Neuron (in vitro differentiated cells): ENCODE measurements at regions not wholly inside any gene's neighbourhood (a gene's known extent, or its start where the extent isn't known, plus 50 kb on each side); places are given as distances from the start of the nearest gene placed in this dataset.
"Not testable (repeated sequence)": the region's sequence is repeated elsewhere in the genome, so short reads cannot be mapped to it uniquely, and the experiment has no call there.

Experiments used
- H2AFZ ChIP-seq: one replicate; pipeline ENCODE4 v1.6.1; 2013; ENCODE audit warnings: low read depth, mild to moderate bottlenecking, inconsistent platforms, low read length, moderate library complexity
- H3K27me3 ChIP-seq: one replicate; pipeline ENCODE4 v1.6.1; 2013; ENCODE audit warnings: low read length; ENCODE audit not compliant: insufficient read depth
- H3K36me3 ChIP-seq: one replicate; pipeline ENCODE4 v1.6.1; 2013; ENCODE audit warnings: low read length; ENCODE audit not compliant: insufficient read depth
- H3K4me1 ChIP-seq: one replicate; pipeline ENCODE4 v1.6.1; 2013; ENCODE audit warnings: low read length; ENCODE audit not compliant: insufficient read depth
- H3K4me3 ChIP-seq: 2 replicates; pipeline ENCODE4 v1.5.1; 2013; ENCODE audit warnings: mild to moderate bottlenecking, low read length, moderate library complexity
- H3K9me3 ChIP-seq: one replicate; pipeline ENCODE4 v1.6.1; 2013; ENCODE audit warnings: low read length

DNA sequence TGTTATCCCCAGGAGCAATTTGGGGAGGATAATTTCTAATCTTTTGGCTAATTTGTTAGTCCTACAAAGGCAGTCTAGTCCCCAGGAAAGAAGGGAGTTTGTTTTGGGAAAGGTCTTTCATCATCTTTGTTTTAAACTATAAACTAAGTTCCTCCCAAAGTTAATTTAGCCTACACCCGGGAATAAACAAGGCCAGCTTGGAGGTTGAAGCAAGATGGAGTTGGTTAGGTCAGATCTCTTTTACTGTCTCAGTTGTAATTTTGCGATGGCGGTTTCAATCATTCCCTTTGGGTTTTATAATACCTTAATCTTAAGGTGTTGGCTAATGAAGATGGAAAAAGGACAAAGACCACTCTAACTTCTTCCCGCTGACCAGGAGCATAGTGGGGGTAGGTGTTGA lies 166.4 kb upstream of the NAMPT start:
- H3K27me3 ChIP-seq, result no peaks in the 10 kb centered on the region

DNA sequence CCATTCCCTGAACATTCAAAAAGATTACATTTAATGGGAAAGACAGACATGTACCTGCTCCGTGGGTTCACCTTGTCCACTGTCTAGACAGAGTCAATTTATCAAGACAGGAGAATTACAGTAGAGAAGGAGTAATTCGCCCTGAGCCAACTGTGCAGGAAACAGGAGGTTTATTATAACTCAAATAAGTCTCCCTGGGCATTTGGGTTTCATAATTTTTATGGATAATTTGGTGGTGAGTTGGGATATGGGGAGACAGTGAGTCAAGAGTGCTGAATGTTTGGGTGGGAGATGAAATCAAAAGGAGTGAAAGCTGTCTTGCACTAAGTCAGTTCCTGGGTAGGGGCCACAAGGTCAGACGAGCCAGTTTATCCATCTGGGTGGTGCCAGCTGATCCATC lies 165.9 kb upstream of the NAMPT start:
- Histone ChIP-seq H3K36me3 (no peaks in the 10 kb centered on the region), H3K27me3 (no peaks in the 10 kb centered on the region), H2AFZ (no peak overlapping the region), H3K9me3 (no peaks in the 10 kb centered on the region), H3K4me1 (no peaks in the 10 kb centered on the region), H3K4me3 (no peak overlapping the region)

More for the DNA sequence above, 166.4 kb upstream of the NAMPT start:
- no peaks in the 10 kb centered on the region for H3K9me3 ChIP-seq
- no peak overlapping the region for H2AFZ ChIP-seq
- no peaks in the 10 kb centered on the region for H3K36me3 ChIP-seq
- H3K4me3 ChIP-seq, result no peak overlapping the region
- H3K4me1 ChIP-seq, result no peaks in the 10 kb centered on the region

DNA sequence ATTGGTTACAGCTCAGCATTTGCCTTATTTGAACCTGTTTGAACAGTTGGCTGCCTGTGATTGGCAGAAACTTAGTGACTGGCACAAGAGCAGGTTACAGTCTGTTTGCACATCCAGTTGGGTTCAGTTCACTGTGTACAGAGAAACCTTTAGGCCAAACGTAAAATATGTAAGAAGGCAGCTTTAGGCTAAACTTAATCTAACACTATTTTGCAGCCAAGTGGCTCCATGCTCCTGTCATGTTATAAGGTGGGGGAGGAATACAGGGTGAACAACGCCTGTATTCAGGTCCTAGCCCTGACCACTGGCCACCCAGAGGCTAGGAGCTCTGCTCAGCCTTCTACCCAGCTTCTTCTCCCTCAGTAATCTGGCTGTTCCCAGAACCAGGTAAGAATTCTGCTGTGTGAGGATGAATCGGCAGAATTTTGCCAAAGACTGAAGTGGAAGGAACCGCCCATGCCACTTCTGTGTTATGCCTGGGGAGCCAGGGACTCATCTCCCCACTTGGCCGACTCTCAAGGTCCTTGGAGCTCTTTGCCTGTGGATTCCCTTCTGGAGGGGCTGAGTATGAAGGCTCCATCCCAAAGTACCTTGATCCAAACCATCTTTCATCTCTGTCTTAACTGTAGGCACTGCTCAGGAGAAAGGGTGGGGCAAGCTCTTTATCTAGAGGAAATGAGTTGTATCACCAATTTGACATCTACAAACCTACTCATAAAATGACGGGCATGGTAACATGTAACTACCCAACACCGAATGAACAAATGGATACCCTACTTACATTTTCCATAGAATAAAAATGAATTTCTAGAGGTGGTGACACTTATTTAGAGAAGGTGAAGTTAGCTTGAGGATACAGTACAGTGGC lies 164.4 kb upstream of the NAMPT start:
- Histone ChIP-seq H3K4me1 (no peaks in the 10 kb centered on the region), H3K4me3 (no peak overlapping the region), H3K36me3 (no peaks in the 10 kb centered on the region), H3K27me3 (no peaks in the 10 kb centered on the region), H2AFZ (no peak overlapping the region), H3K9me3 (no peaks in the 10 kb centered on the region)

DNA sequence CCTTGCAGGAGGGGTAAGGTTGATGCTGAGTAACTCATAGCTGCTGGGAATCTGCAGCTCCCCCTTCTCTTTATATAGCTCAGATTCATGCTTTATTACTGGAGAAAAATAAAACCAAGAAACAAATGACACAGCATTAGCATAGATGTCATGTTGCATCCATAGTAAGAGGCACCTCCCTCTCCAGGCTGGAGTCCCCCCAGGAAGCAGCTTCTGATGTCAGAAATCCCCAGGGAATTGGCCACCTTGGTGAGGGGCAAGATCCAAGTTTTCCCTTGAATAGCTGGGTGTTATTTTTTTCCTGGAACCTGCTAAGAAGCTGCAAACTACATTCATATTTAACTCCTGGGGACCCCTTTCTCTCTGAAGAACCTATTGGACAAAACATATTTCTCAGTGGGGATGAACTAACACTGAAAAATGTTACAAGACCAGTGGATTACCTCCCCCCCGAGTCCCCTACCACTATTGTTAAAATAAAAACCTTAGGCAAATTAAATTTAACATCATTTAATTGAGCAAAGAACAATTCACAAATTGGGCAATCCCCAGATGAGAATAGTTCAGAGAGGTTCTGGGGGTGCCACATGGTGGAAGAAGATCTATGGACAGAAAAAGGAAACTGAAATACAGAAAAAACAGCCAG lies 163.7 kb upstream of the NAMPT start:
- H3K36me3 ChIP-seq, result no peaks in the 10 kb centered on the region
- H3K9me3 ChIP-seq, result no peaks in the 10 kb centered on the region

DNA sequence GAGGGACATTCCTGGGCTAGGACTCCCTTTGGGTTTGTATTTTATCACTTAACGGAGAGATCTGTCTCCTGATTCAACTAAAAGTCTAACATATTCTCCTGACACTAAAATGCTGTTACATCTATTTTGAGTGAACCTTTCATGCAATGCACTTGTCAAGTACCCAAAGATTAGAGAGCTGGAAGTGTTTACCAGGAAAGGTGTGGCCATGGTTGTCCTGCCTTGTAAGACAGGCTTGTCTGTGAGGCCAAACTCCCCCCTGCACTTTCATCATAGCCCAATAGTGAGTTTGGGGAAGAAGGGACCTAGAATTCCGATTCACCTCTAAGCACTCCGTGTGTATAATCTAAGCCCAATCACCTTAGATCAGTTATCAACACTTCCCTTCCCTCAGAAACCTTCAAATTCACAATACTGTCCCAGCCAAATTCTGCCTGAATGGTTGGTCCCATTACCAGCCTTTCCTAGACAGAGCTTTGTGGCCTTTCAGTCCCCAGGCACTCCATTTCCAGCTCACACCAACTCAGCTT lies 162.6 kb upstream of the NAMPT start:
- no peaks in the 10 kb centered on the region for H3K4me1 ChIP-seq
- H3K9me3 ChIP-seq, result no peaks in the 10 kb centered on the region
- H3K27me3 ChIP-seq, result no peaks in the 10 kb centered on the region
- no peaks in the 10 kb centered on the region for H3K36me3 ChIP-seq
- no peak overlapping the region for H3K4me3 ChIP-seq
- H2AFZ ChIP-seq, result no peak overlapping the region

More for the DNA sequence above, 163.7 kb upstream of the NAMPT start:
- no peaks in the 10 kb centered on the region for H3K27me3 ChIP-seq
- no peak overlapping the region for H2AFZ ChIP-seq
- H3K4me3 ChIP-seq, result no peak overlapping the region
- no peaks in the 10 kb centered on the region for H3K4me1 ChIP-seq

DNA sequence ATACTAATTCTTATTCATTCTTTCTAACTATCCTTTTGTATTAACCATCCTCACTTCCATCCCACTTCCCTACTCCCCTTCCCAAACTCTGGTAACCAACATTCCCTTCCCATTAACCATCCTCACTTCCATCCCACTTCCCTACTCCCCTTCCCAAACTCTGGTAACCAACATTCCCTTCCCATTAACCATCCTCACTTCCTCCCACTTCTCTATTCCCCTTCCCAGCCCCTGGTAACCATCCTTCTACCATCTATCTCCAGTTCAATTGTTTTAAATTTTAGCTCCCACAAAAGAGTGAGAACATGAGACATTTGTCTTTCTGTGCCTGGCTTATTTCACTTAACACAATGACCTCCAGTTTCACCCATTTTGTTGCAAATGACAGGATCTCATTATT lies 160.6 kb upstream of the NAMPT start:
- not testable (repeated sequence) for H3K4me1 ChIP-seq, H3K4me3 ChIP-seq, H3K9me3 ChIP-seq, H2AFZ ChIP-seq, H3K27me3 ChIP-seq, H3K36me3 ChIP-seq

DNA sequence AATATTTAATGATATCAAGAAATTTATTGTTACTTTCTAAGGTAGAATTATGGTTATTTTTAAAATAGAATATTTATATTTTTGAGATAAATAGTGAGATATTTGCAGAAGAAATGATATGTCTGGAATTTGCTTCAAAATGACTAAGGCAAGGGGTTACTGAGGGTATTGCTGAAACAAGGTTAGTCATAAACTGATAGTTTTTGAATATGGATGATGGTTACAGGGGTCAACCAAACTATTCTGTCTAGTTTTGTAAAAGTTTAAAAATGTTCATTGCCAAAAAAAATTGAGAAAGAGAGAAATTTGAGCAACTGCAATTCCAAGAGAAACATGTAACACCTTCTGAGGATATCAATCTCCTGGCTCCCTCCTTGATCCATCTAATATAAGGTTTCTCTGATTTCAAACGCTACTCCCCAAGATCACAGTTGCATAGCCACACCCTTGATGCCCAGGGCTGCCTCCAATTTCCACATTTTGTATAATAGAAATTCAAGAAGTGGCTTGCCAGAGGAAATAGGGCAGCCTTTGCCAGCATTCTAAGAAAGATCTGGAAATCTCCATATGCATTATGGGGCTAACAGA lies 159.4 kb upstream of the NAMPT start:
- Histone ChIP-seq H2AFZ (no peak overlapping the region), H3K36me3 (no peaks in the 10 kb centered on the region), H3K9me3 (no peaks in the 10 kb centered on the region)

DNA sequence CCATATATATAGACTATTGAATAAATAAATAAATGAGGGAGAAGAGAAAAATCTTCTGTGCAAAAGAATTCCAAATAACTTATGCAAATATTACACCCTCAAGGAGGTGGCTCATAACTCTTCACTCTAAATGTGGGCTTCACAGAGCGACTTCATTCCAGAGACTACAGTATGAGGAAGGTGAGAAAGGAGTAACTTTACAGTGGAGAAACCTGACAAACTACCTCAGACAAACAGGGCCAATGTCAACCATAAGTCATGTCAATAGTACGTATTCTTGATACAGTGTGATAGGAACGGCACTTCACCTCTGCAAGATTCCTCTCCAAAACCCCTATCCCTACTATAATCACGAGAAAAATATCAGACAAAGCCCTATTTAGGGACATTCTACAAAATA lies 158.4 kb upstream of the NAMPT start:
- H3K36me3 ChIP-seq, result no peaks in the 10 kb centered on the region
- no peak overlapping the region for H2AFZ ChIP-seq
- no peaks in the 10 kb centered on the region for H3K27me3 ChIP-seq
- H3K4me1 ChIP-seq, result no peaks in the 10 kb centered on the region
- no peaks in the 10 kb centered on the region for H3K9me3 ChIP-seq
- no peak overlapping the region for H3K4me3 ChIP-seq

More for the DNA sequence above, 159.4 kb upstream of the NAMPT start:
- H3K4me1 ChIP-seq, result no peaks in the 10 kb centered on the region
- H3K4me3 ChIP-seq, result no peak overlapping the region
- no peaks in the 10 kb centered on the region for H3K27me3 ChIP-seq

DNA sequence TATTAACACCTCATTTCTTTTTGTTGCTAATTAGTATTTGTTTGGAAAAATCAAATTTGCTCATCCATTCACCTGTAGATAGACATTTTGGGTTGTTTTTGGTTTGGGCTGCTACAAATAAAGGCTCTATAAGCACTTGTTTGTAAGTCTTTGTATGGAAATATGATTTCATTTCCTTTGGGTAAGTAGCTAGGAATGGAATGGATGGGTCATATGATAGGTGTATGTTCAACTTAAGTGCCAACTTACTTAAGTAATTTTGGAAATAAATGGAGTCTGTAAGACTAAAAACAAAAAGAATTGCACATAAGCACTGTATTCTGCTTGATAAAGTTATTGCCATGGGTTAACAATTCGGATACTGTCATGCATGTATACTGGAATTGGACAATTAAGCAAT lies 157.7 kb upstream of the NAMPT start:
- H3K4me1 ChIP-seq, result no peaks in the 10 kb centered on the region
- H3K4me3 ChIP-seq, result no peak overlapping the region
- no peaks in the 10 kb centered on the region for H3K36me3 ChIP-seq
- no peaks in the 10 kb centered on the region for H3K9me3 ChIP-seq
- no peak overlapping the region for H2AFZ ChIP-seq
- H3K27me3 ChIP-seq, result no peaks in the 10 kb centered on the region

DNA sequence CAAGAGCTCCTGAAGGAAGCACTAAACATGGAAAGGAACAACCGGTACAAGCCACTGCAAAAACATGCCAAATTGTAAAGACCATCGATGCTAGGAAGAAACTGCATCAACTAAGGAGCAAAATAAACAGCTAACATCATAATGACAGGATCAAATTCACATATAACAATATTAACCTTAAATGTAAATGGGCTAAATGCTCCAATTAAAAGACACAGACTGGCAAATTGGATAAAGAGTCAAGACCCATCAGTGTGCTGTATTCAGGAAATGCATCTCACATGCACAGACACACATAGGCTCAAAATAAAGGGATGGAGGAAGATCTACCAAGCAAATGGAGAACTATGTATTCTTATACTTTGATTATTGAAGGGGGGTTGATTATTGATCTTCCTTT lies 156.6 kb upstream of the NAMPT start:
- H3K4me1 ChIP-seq, H3K9me3 ChIP-seq, H2AFZ ChIP-seq, H3K4me3 ChIP-seq, H3K36me3 ChIP-seq, H3K27me3 ChIP-seq: not testable (repeated sequence)

DNA sequence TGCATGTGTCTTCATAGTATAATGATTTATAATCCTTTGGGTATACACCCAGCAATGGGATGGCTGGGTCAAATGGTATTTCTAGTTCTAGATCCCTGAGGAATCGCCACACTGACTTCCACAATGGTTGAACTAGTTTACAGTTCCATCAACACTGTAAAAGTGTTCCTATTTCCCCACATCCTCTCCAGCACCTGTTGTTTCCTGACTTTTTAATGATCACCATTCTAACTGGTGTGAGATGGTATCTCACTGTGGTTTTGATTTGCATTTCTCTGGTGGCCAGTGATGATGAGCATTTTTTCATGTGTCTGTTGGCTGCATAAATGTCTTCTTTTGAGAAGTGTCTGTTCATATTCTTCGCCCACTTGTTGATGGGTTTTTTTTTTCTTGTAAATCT lies 152.2 kb upstream of the NAMPT start:
- not testable (repeated sequence) for H3K27me3 ChIP-seq, H3K36me3 ChIP-seq, H2AFZ ChIP-seq, H3K9me3 ChIP-seq, H3K4me3 ChIP-seq, H3K4me1 ChIP-seq

DNA sequence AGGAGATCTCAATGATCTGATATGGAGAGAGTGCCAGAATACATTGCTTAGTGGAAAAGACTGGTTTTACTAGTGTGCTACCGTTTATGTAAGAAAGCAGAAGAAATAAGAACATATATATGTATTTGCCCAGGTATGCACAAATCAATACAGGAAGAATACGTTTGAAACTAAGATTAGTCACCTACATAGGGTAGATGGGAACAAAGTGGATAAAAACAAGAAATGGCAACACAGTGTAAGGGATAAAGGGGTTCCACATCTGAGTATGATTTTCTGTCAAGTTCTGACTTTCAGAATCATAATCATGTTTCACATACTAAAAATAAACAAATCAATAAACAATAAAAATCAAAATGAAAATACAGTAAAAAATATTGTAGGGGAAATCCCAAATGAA lies 148.6 kb upstream of the NAMPT start:
- H3K9me3 ChIP-seq, result no peaks in the 10 kb centered on the region
- H3K4me1 ChIP-seq, result no peaks in the 10 kb centered on the region
- H3K27me3 ChIP-seq, result no peaks in the 10 kb centered on the region
- no peak overlapping the region for H2AFZ ChIP-seq
- no peaks in the 10 kb centered on the region for H3K36me3 ChIP-seq
- H3K4me3 ChIP-seq, result no peak overlapping the region
